ENCODE measurements at regions not wholly inside any gene's neighbourhood (a gene's known extent, or its start where the extent isn't known, plus 50 kb on each side); places are given as distances from the start of the nearest gene placed in this dataset.

- peak; percentile 93 for TF ChIP-seq TEAD4 (IDR thresholded peaks at IDR 0.05; ENCODE audit: borderline replicate concordance, insufficient read depth)
- TF ChIP-seq, protein P1, sequence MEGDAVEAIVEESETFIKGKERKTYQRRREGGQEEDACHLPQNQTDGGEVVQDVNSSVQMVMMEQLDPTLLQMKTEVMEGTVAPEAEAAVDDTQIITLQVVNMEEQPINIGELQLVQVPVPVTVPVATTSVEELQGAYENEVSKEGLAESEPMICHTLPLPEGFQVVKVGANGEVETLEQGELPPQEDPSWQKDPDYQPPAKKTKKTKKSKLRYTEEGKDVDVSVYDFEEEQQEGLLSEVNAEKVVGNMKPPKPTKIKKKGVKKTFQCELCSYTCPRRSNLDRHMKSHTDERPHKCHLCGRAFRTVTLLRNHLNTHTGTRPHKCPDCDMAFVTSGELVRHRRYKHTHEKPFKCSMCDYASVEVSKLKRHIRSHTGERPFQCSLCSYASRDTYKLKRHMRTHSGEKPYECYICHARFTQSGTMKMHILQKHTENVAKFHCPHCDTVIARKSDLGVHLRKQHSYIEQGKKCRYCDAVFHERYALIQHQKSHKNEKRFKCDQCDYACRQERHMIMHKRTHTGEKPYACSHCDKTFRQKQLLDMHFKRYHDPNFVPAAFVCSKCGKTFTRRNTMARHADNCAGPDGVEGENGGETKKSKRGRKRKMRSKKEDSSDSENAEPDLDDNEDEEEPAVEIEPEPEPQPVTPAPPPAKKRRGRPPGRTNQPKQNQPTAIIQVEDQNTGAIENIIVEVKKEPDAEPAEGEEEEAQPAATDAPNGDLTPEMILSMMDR (IDR thresholded peaks at IDR 0.05): no peak
- no peak; the same call in 1 of the 2 replicates for TF ChIP-seq REST (IDR thresholded peaks at IDR 0.05; ENCODE audit: low read depth, low read length)
- no peak for TF ChIP-seq RCOR1 (IDR thresholded peaks at IDR 0.05; ENCODE audit: low read length)
- TF ChIP-seq FOXM1 (IDR thresholded peaks at IDR 0.05; ENCODE audit: low read depth): peak; percentile 85
- peak; percentile 82 for TF ChIP-seq FOSL2 (IDR thresholded peaks at IDR 0.05; ENCODE audit: borderline replicate concordance, low read depth)
- peak; percentile 50 for TF ChIP-seq ELF1 (IDR thresholded peaks at IDR 0.05)
- TF ChIP-seq MEF2A (IDR thresholded peaks at IDR 0.05; ENCODE audit: borderline replicate concordance, low read depth): peak; percentile 83; the same call in 1 of the 2 replicates
- no peak for TF ChIP-seq FOXJ3 (CRISPR knock-in tag; IDR thresholded peaks at IDR 0.05)
- TF ChIP-seq USF2 (IDR thresholded peaks at IDR 0.05; ENCODE audit: borderline replicate concordance, low read depth, low read length): no peak
- TF ChIP-seq, protein P2, sequence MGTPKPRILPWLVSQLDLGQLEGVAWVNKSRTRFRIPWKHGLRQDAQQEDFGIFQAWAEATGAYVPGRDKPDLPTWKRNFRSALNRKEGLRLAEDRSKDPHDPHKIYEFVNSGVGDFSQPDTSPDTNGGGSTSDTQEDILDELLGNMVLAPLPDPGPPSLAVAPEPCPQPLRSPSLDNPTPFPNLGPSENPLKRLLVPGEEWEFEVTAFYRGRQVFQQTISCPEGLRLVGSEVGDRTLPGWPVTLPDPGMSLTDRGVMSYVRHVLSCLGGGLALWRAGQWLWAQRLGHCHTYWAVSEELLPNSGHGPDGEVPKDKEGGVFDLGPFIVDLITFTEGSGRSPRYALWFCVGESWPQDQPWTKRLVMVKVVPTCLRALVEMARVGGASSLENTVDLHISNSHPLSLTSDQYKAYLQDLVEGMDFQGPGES (IDR thresholded peaks at IDR 0.05; ENCODE audit: low read depth, low read length): no peak
- TF ChIP-seq SMC3 (IDR thresholded peaks at IDR 0.05; ENCODE audit: low read depth, low read length): no peak
- TF ChIP-seq POLR2AphosphoS5 (IDR thresholded peaks at IDR 0.05; ENCODE audit: low read depth, low read length): peak; percentile 61; the same call in 1 of the 2 replicates
- TF ChIP-seq MAX (IDR thresholded peaks at IDR 0.05; ENCODE audit: low read depth): peak; percentile 70
- TF ChIP-seq NFIC (IDR thresholded peaks at IDR 0.05; ENCODE audit: borderline replicate concordance): peak; percentile 98
- TF ChIP-seq TAF1 (IDR thresholded peaks at IDR 0.05; ENCODE audit: borderline replicate concordance, low read depth, low read length): no peak; the same call in 1 of the 2 replicates
- TF ChIP-seq GABPA (IDR thresholded peaks at IDR 0.05; ENCODE audit: low read depth): no peak
- no peak for TF ChIP-seq RAD21 (IDR thresholded peaks at IDR 0.05; ENCODE audit: low read length)
- peak; percentile 93 for TF ChIP-seq PBX3 (IDR thresholded peaks at IDR 0.05)
- TF ChIP-seq SIN3A (IDR thresholded peaks at IDR 0.05; ENCODE audit: borderline replicate concordance, low read depth, low read length): no peak
Measured at GRCh38 chr6:16909658-16910360, 148.5 kb upstream of the ATXN1 start (continued).
